HG02970 (cell line): ENCODE measurements at regions not wholly inside any gene's neighbourhood (a gene's known extent, or its start where the extent isn't known, plus 50 kb on each side); places are given as distances from the start of the nearest gene placed in this dataset.

Experiments
- ATAC-seq: cut with Tn5 transposase; IDR thresholded peaks from one replicate; pipeline ENCODE4 v1.9.1; 2021; ENCODE audit warnings: mild to moderate bottlenecking, moderate library complexity, moderate number of reproducible peaks; ENCODE audit not compliant: unreplicated experiment, low FRiP score

- ATAC-seq, result no peak
Measured at GRCh38 chr6:40806256-40806864, 219.2 kb upstream of the LRFN2 start.

- ATAC-seq, result no peak
Measured at GRCh38 chr6:40805336-40805735, 218.2 kb upstream of the LRFN2 start.

GRCh38 chr6:40804905-40805304, 217.7 kb upstream of the LRFN2 start:
- no peak for ATAC-seq

- no peak for ATAC-seq
Measured at GRCh38 chr6:40803897-40804702, 216.9 kb upstream of the LRFN2 start.

GRCh38 chr6:40802481-40802880, 215.3 kb upstream of the LRFN2 start:
- ATAC-seq, result no peak

GRCh38 chr6:40799296-40800140, 212.4 kb upstream of the LRFN2 start:
- no peak for ATAC-seq

- no peak for ATAC-seq
Measured at GRCh38 chr6:40798069-40798770, 211.1 kb upstream of the LRFN2 start.

- ATAC-seq, result no peak
Measured at GRCh38 chr6:40796260-40797221, 209.4 kb upstream of the LRFN2 start.

- ATAC-seq, result no peak
Measured at GRCh38 chr6:40794586-40794985, 207.4 kb upstream of the LRFN2 start.

GRCh38 chr6:40792183-40792582, 205.0 kb upstream of the LRFN2 start:
- ATAC-seq, result no peak

GRCh38 chr6:40791004-40791403, 203.8 kb upstream of the LRFN2 start:
- ATAC-seq, result no peak

GRCh38 chr6:40788661-40789655, 201.8 kb upstream of the LRFN2 start:
- ATAC-seq, result no peak

- ATAC-seq, result no peak
Measured at GRCh38 chr6:40782355-40782754, 195.2 kb upstream of the LRFN2 start.

GRCh38 chr6:40780637-40781036, 193.5 kb upstream of the LRFN2 start:
- no peak for ATAC-seq

- no peak for ATAC-seq
Measured at GRCh38 chr6:40779409-40779808, 192.2 kb upstream of the LRFN2 start.

GRCh38 chr6:40778918-40779317, 191.8 kb upstream of the LRFN2 start:
- ATAC-seq, result no peak

- no peak for ATAC-seq
Measured at GRCh38 chr6:40778196-40778595, 191.0 kb upstream of the LRFN2 start.

GRCh38 chr6:40774932-40775331, 187.8 kb upstream of the LRFN2 start:
- ATAC-seq, result no peak
